ENCODE measurements at regions not wholly inside any gene's neighbourhood (a gene's known extent, or its start where the extent isn't known, plus 50 kb on each side); places are given as distances from the start of the nearest gene placed in this dataset.

DNA sequence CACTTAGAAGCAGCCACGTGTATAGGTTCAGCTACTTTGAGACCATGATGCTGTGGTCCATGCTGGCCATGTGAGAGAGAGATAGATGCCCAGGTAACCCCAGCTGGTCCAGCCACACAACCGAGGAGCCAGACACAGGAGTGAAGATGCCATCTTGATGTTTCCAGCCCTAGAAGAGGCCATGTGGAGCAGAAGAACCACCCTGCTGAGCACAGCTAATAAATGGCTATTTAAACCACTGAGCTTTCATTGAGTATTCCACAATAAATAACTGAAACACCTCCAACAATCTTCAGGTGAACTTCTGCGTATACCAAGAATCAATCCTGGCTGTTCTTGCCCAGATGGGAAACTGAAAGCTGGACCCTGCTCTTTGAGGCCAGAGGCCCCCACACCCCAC lies 84.0 kb upstream of the GSC start:
- no peak overlapping the region for H3K14ac ChIP-seq (ENCODE audit: insufficient read depth, low read length)
- H2BK20ac ChIP-seq (ENCODE audit: low read depth, low read length, poor library complexity, severe bottlenecking), result no peak overlapping the region
- no peak overlapping the region for H3K23ac ChIP-seq (ENCODE audit: insufficient read length, low read depth, low read length)
- no peaks in the 10 kb centered on the region for H3K9me3 ChIP-seq (ENCODE audit: control insufficient read depth, low read depth, low read length)
- no peak overlapping the region for H4K91ac ChIP-seq (ENCODE audit: insufficient read length, low read depth, low read length)
- no peak overlapping the region for H3K4me3 Mint-ChIP-seq
- no peaks in the 10 kb centered on the region for H3K27me3 ChIP-seq (ENCODE audit: insufficient read depth, low read length)
- no peak overlapping the region for H2BK12ac ChIP-seq (ENCODE audit: insufficient read length, low read depth, low read length)
- no peak overlapping the region for H3K4me2 ChIP-seq (ENCODE audit: insufficient read depth, insufficient read length, low read length)
- no peak overlapping the region for H3K27ac ChIP-seq (ENCODE audit: insufficient read length, low read depth, low read length)
- H3K23me2 ChIP-seq (ENCODE audit: insufficient read length, low read depth, low read length, poor library complexity, severe bottlenecking), result no peaks in the 10 kb centered on the region
- no peak overlapping the region for H3K4ac ChIP-seq (ENCODE audit: low read depth, low read length)
- H3K18ac ChIP-seq (ENCODE audit: insufficient read length, low read depth, low read length), result no peak overlapping the region
- H3T11ph ChIP-seq (ENCODE audit: low read length), result no peak overlapping the region
- H2BK15ac ChIP-seq (ENCODE audit: low read depth, low read length), result no peak overlapping the region
- H3K27ac Mint-ChIP-seq, result peak overlapping the region in 1 of 3 experiments; percentile 35; a peak in 1 of 7 replicates
- H3K9ac ChIP-seq (ENCODE audit: extremely low read depth, insufficient read length, low read length), result no peak overlapping the region
- H3K79me2 ChIP-seq (ENCODE audit: insufficient read depth, low read length), result no peaks in the 10 kb centered on the region
- peaks cover 0 to 5% of the 10 kb centered on the region in 2 experiments; a peak in 2 of 4 replicates for H3K4me1 Mint-ChIP-seq
- H4K20me1 ChIP-seq (ENCODE audit: control insufficient read depth, insufficient read depth, insufficient read length), result no peaks in the 10 kb centered on the region
- H2AFZ ChIP-seq (ENCODE audit: low read length), result no peak overlapping the region
- DNase-seq, result no peak
- H3K56ac ChIP-seq (ENCODE audit: insufficient read length, low read depth, low read length), result no peak overlapping the region
- H3K27me3 Mint-ChIP-seq (ENCODE audit: low read depth), result peaks cover 8% of the 10 kb centered on the region
- no peak for TF ChIP-seq CTCF (conservative IDR thresholded peaks at IDR 0.05)
- H2AK5ac ChIP-seq (ENCODE audit: insufficient read length, low read length), result no peak overlapping the region
- no CpG with 5 or more reads among the region's 3 CpGs for WGBS (ENCODE audit: extremely low coverage, insufficient read length, low lambda C conversion rate)
- H4K5ac ChIP-seq (ENCODE audit: insufficient read length, low read depth, low read length), result no peak overlapping the region
- H4K8ac ChIP-seq (replicated peaks; ENCODE audit: insufficient read length, low read depth, low read length), result no peak overlapping the region
- H3K36me3 Mint-ChIP-seq (ENCODE audit: insufficient read depth in 1 of 3, low read depth in 3 of 3), result peaks cover 0 to 4% (median 2%) of the 10 kb centered on the region in 3 experiments; a peak in 3 of 7 replicates
- H3K9me3 Mint-ChIP-seq, result peaks cover 5 to 7% of the 10 kb centered on the region in 2 experiments; a peak in 4 of 5 replicates
- H2BK5ac ChIP-seq (ENCODE audit: insufficient read length, low read length), result no peak overlapping the region
- H3K4me1 ChIP-seq (ENCODE audit: insufficient read depth, low read length), result no peaks in the 10 kb centered on the region
- no peaks in the 10 kb centered on the region for H3K79me1 ChIP-seq (ENCODE audit: insufficient read depth, low read depth, low read length, poor library complexity, severe bottlenecking)
- no peak overlapping the region for H2BK120ac ChIP-seq (ENCODE audit: low read depth, low read length, poor library complexity, severe bottlenecking)

Measured in H9 (cell line).